ENCODE measurements at regions not wholly inside any gene's neighbourhood (a gene's known extent, or its start where the extent isn't known, plus 50 kb on each side); places are given as distances from the start of the nearest gene placed in this dataset.

DNA sequence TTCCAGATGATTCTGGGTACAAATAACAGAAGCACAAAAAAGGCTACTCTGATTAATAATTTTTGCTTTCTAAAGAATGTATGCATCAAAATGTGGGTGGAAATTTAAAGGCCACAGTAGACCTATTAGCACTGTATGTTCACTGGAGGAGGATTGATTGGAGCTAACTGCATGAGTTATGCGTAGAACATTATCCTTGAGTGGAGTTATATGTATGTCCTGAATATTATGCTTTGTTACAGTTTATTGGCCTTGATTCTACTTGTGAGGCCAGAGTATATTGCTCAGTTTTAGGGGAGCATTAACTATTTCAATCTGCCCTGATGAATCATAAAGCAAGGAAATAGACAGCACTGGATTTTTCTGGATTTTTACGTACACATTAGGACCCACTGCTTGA, 87.9 kb downstream of the CDCA7 start:
- Histone ChIP-seq H3T11ph (ENCODE audit: low read length) (no peak overlapping the region), H3K56ac (ENCODE audit: insufficient read length, low read depth, low read length) (no peak overlapping the region), H2BK120ac (ENCODE audit: low read depth, low read length, poor library complexity, severe bottlenecking) (no peak overlapping the region), H4K91ac (ENCODE audit: insufficient read length, low read depth, low read length) (no peak overlapping the region), H2BK15ac (ENCODE audit: low read depth, low read length) (no peak overlapping the region), H3K23ac (ENCODE audit: insufficient read length, low read depth, low read length) (no peak overlapping the region), H3K14ac (ENCODE audit: insufficient read depth, low read length) (no peak overlapping the region), H2BK20ac (ENCODE audit: low read depth, low read length, poor library complexity, severe bottlenecking) (no peak overlapping the region), H3K27ac (ENCODE audit: insufficient read length, low read depth, low read length) (no peak overlapping the region), H3K27me3 (ENCODE audit: insufficient read depth, low read length) (no peaks in the 10 kb centered on the region), H2AFZ (ENCODE audit: low read length) (no peak overlapping the region), H4K20me1 (ENCODE audit: control insufficient read depth, insufficient read depth, insufficient read length) (no peaks in the 10 kb centered on the region), H2BK5ac (ENCODE audit: insufficient read length, low read length) (no peak overlapping the region), H2BK12ac (ENCODE audit: insufficient read length, low read depth, low read length) (no peak overlapping the region), H3K79me1 (ENCODE audit: insufficient read depth, low read depth, low read length, poor library complexity, severe bottlenecking) (no peaks in the 10 kb centered on the region), H3K4ac (ENCODE audit: low read depth, low read length) (no peak overlapping the region), H4K5ac (ENCODE audit: insufficient read length, low read depth, low read length) (no peak overlapping the region), H2AK5ac (ENCODE audit: insufficient read length, low read length) (no peak overlapping the region), H3K4me1 (ENCODE audit: insufficient read depth, low read length) (no peaks in the 10 kb centered on the region), H3K9ac (ENCODE audit: extremely low read depth, insufficient read length, low read length) (no peak overlapping the region), H3K4me2 (ENCODE audit: insufficient read depth, insufficient read length, low read length) (no peak overlapping the region), H3K18ac (ENCODE audit: insufficient read length, low read depth, low read length) (no peak overlapping the region), H4K8ac (replicated peaks; ENCODE audit: insufficient read length, low read depth, low read length) (no peak overlapping the region), H3K23me2 (ENCODE audit: insufficient read length, low read depth, low read length, poor library complexity, severe bottlenecking) (no peaks in the 10 kb centered on the region), H3K9me3 (ENCODE audit: control insufficient read depth, low read depth, low read length) (no peaks in the 10 kb centered on the region), H3K79me2 (ENCODE audit: insufficient read depth, low read length) (no peaks in the 10 kb centered on the region)
- DNase-seq = no peak
- TF ChIP-seq CTCF (conservative IDR thresholded peaks at IDR 0.05) = no peak
- Mint-ChIP-seq H3K4me3 (no peak overlapping the region), H3K9me3 (no peaks in the 10 kb centered on the region), H3K27ac (no peak overlapping the region), H3K36me3 (ENCODE audit: insufficient read depth in 1 of 3, low read depth in 3 of 3) (no peaks in the 10 kb centered on the region), H3K4me1 (no peaks in the 10 kb centered on the region), H3K27me3 (ENCODE audit: low read depth) (peaks cover 4% of the 10 kb centered on the region)
- no CpG with 5 or more reads among the region's 2 CpGs for WGBS (ENCODE audit: extremely low coverage, insufficient read length, low lambda C conversion rate)
